ENCODE measurements at regions not wholly inside any gene's neighbourhood (a gene's known extent, or its start where the extent isn't known, plus 50 kb on each side); places are given as distances from the start of the nearest gene placed in this dataset.

DNA sequence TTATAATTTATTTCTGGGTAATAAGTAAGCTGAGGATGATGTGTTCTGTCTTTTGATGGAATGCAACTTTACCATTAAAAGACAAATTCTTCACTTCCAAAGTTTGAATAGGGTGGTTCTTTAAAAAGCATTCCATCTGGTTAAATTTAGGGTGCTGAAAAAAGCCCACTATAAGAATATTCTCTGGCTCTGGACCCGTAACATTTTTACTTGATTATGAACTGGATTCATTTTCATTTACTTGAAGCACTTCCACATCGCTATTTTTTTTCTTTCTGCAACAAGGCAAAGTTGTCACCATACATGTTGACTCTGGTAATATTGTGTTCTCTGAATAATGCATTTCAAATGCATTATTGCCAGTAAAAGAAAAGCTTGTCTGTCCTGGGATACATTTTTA is 344.6 kb downstream of the SATB2 start:
- TF ChIP-seq, protein P1, sequence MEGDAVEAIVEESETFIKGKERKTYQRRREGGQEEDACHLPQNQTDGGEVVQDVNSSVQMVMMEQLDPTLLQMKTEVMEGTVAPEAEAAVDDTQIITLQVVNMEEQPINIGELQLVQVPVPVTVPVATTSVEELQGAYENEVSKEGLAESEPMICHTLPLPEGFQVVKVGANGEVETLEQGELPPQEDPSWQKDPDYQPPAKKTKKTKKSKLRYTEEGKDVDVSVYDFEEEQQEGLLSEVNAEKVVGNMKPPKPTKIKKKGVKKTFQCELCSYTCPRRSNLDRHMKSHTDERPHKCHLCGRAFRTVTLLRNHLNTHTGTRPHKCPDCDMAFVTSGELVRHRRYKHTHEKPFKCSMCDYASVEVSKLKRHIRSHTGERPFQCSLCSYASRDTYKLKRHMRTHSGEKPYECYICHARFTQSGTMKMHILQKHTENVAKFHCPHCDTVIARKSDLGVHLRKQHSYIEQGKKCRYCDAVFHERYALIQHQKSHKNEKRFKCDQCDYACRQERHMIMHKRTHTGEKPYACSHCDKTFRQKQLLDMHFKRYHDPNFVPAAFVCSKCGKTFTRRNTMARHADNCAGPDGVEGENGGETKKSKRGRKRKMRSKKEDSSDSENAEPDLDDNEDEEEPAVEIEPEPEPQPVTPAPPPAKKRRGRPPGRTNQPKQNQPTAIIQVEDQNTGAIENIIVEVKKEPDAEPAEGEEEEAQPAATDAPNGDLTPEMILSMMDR (IDR thresholded peaks at IDR 0.05; ENCODE audit: low read depth, low read length, missing input control), result no peak
- TF ChIP-seq TAF1 (conservative IDR thresholded peaks at IDR 0.05), result no peak
- TF ChIP-seq, protein P2, sequence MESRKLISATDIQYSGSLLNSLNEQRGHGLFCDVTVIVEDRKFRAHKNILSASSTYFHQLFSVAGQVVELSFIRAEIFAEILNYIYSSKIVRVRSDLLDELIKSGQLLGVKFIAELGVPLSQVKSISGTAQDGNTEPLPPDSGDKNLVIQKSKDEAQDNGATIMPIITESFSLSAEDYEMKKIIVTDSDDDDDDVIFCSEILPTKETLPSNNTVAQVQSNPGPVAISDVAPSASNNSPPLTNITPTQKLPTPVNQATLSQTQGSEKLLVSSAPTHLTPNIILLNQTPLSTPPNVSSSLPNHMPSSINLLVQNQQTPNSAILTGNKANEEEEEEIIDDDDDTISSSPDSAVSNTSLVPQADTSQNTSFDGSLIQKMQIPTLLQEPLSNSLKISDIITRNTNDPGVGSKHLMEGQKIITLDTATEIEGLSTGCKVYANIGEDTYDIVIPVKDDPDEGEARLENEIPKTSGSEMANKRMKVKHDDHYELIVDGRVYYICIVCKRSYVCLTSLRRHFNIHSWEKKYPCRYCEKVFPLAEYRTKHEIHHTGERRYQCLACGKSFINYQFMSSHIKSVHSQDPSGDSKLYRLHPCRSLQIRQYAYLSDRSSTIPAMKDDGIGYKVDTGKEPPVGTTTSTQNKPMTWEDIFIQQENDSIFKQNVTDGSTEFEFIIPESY (IDR thresholded peaks at IDR 0.05), result no peak

Measured in liver (tissue), 3 donors.